HepG2 (cell line): ENCODE measurements at regions not wholly inside any gene's neighbourhood (a gene's known extent, or its start where the extent isn't known, plus 50 kb on each side); places are given as distances from the start of the nearest gene placed in this dataset.

Experiments
- ATF4 ChIP-seq, 2 experiments: fragments of 450-650 bp in 1 of 2; sonication (generic) in 1 of 2; formaldehyde crosslinking; IDR thresholded peaks; 2 replicates each; pipeline versions ENCODE4 v1.5.0 to v1.8.0; 2020 to 2022; ENCODE audit warnings: mild to moderate bottlenecking in 1 of 2, missing genetic modification reagents in 1 of 2
- CHD2 ChIP-seq: IDR thresholded peaks from 2 replicates; pipeline ENCODE4 v1.6.1; 2011; ENCODE audit warnings: low read depth, low read length, improper control_type of control experiment
- CTCF ChIP-seq: sonication (generic); formaldehyde crosslinking; IDR thresholded peaks from 2 replicates; pipeline ENCODE4 v1.5.0; 2020; ENCODE audit warnings: mild to moderate bottlenecking, missing genetic modification reagents, moderate library complexity
- ZFP90 ChIP-seq: sonication (generic); formaldehyde crosslinking; IDR thresholded peaks from 2 replicates; pipeline ENCODE4 v1.8.0; 2022; ENCODE audit warnings: missing genetic modification reagents, mild to moderate bottlenecking, inconsistent platforms, borderline replicate concordance
- ZNF136 ChIP-seq: sonication (generic); formaldehyde crosslinking; IDR thresholded peaks from 2 replicates; pipeline ENCODE4 v1.8.1; 2022; ENCODE audit warnings: low read depth, mild to moderate bottlenecking, moderate library complexity, missing genetic modification reagents
- ZNF569 ChIP-seq: sonication (generic); formaldehyde crosslinking; IDR thresholded peaks from 2 replicates; pipeline ENCODE4 v1.5.0; 2020; ENCODE audit warnings: mild to moderate bottlenecking, missing genetic modification reagents, moderate library complexity, borderline replicate concordance

- TF ChIP-seq ZNF136 (CRISPR knock-in tag), result no peak
- TF ChIP-seq ZNF569 (CRISPR knock-in tag), result no peak
- no peak for TF ChIP-seq ATF4 (CRISPR knock-in tag; IDR thresholded peaks at IDR 0.05)
- TF ChIP-seq ZFP90 (CRISPR knock-in tag), result no peak
- no peak for TF ChIP-seq CHD2
- no peak for TF ChIP-seq CTCF (CRISPR knock-in tag)
Observed at GRCh38 chr11:55501014-55501413, 53.3 kb upstream of the OR4C15 start.
